ENCODE measurements at regions not wholly inside any gene's neighbourhood (a gene's known extent, or its start where the extent isn't known, plus 50 kb on each side); places are given as distances from the start of the nearest gene placed in this dataset.

GRCh38 chr7:53684693-53685092 lies 649.3 kb downstream of the POM121L12 start:
- DNase-seq (ENCODE audit: low read depth, low spot score), result no peak
- no peak overlapping the region for H3K4me3 ChIP-seq (ENCODE audit: low read length)

GRCh38 chr7:53690411-53690810 lies 655.0 kb downstream of the POM121L12 start:
- H3K4me3 ChIP-seq (ENCODE audit: low read length), result no peak overlapping the region
- DNase-seq (ENCODE audit: low read depth, low spot score), result no peak

- DNase-seq (ENCODE audit: low read depth, low spot score), result no peak
- no peak overlapping the region for H3K4me3 ChIP-seq (ENCODE audit: low read length)
These were observed 662.5 kb downstream of the POM121L12 start for GRCh38 chr7:53697913-53698312.

- no peak overlapping the region for H3K4me3 ChIP-seq (ENCODE audit: low read length)
- no peak for DNase-seq (ENCODE audit: low read depth, low spot score)
These were observed 663.9 kb downstream of the POM121L12 start for GRCh38 chr7:53699215-53699837.

- DNase-seq (ENCODE audit: low read depth, low spot score), result no peak
- H3K4me3 ChIP-seq (ENCODE audit: low read length), result no peak overlapping the region
These were observed 683.7 kb downstream of the POM121L12 start for GRCh38 chr7:53719122-53719521.

GRCh38 chr7:53740971-53741370 lies 705.5 kb downstream of the POM121L12 start:
- no peak overlapping the region for H3K4me3 ChIP-seq (ENCODE audit: low read length)
- DNase-seq (ENCODE audit: low read depth, low spot score), result no peak

GRCh38 chr7:53743697-53744402 lies 708.4 kb downstream of the POM121L12 start:
- no peak overlapping the region for H3K4me3 ChIP-seq (ENCODE audit: low read length)
- DNase-seq (ENCODE audit: low read depth, low spot score), result no peak

- DNase-seq (ENCODE audit: low read depth, low spot score), result no peak
- H3K4me3 ChIP-seq (ENCODE audit: low read length), result no peak overlapping the region
These were observed 708.9 kb downstream of the POM121L12 start for GRCh38 chr7:53744403-53744760.

GRCh38 chr7:53756946-53757345 lies 721.5 kb downstream of the POM121L12 start:
- no peak for DNase-seq (ENCODE audit: low read depth, low spot score)
- no peak overlapping the region for H3K4me3 ChIP-seq (ENCODE audit: low read length)

- no peak for DNase-seq (ENCODE audit: low read depth, low spot score)
- no peak overlapping the region for H3K4me3 ChIP-seq (ENCODE audit: low read length)
These were observed 732.8 kb downstream of the POM121L12 start for GRCh38 chr7:53768186-53768585.

- no peak overlapping the region for H3K4me3 ChIP-seq (ENCODE audit: low read length)
- no peak for DNase-seq (ENCODE audit: low read depth, low spot score)
These were observed 736.3 kb downstream of the POM121L12 start for GRCh38 chr7:53771701-53772100.

- H3K4me3 ChIP-seq (ENCODE audit: low read length), result no peak overlapping the region
- DNase-seq (ENCODE audit: low read depth, low spot score), result no peak
These were observed 740.9 kb downstream of the POM121L12 start for GRCh38 chr7:53776323-53776722.

- no peak for DNase-seq (ENCODE audit: low read depth, low spot score)
- no peak overlapping the region for H3K4me3 ChIP-seq (ENCODE audit: low read length)
These were observed 752.4 kb upstream of the VSTM2A start for GRCh38 chr7:53789741-53790140.

GRCh38 chr7:53794816-53795215 lies 747.4 kb upstream of the VSTM2A start:
- no peak overlapping the region for H3K4me3 ChIP-seq (ENCODE audit: low read length)
- DNase-seq (ENCODE audit: low read depth, low spot score), result no peak

GRCh38 chr7:53800746-53801145 lies 741.4 kb upstream of the VSTM2A start:
- H3K4me3 ChIP-seq (ENCODE audit: low read length), result no peak overlapping the region
- no peak for DNase-seq (ENCODE audit: low read depth, low spot score)

GRCh38 chr7:53806119-53806518 lies 736.1 kb upstream of the VSTM2A start:
- H3K4me3 ChIP-seq (ENCODE audit: low read length), result no peak overlapping the region
- DNase-seq (ENCODE audit: low read depth, low spot score), result no peak

- no peak for DNase-seq (ENCODE audit: low read depth, low spot score)
- H3K4me3 ChIP-seq (ENCODE audit: low read length), result no peak overlapping the region
These were observed 730.6 kb upstream of the VSTM2A start for GRCh38 chr7:53811555-53812079.

GRCh38 chr7:53812135-53812534 lies 730.0 kb upstream of the VSTM2A start:
- H3K4me3 ChIP-seq (ENCODE audit: low read length), result no peak overlapping the region
- DNase-seq (ENCODE audit: low read depth, low spot score), result no peak

- no peak overlapping the region for H3K4me3 ChIP-seq (ENCODE audit: low read length)
- DNase-seq (ENCODE audit: low read depth, low spot score), result no peak
These were observed 706.9 kb upstream of the VSTM2A start for GRCh38 chr7:53835301-53835700.

GRCh38 chr7:53877688-53878087 lies 664.5 kb upstream of the VSTM2A start:
- no peak for DNase-seq (ENCODE audit: low read depth, low spot score)

More at GRCh38 chr7:53877688-53878087, 664.5 kb upstream of the VSTM2A start:
- no peak overlapping the region for H3K4me3 ChIP-seq (ENCODE audit: low read length)

Data from Jurkat, Clone E6-1 (cell line).